Stimulated activated CD4-positive, alpha-beta T cell treated with anti-CD3 and anti-CD28 coated beads, Interleukin-2, amount 100 ng/mL, for 48 hours (primary cell): ENCODE measurements at regions not wholly inside any gene's neighbourhood (a gene's known extent, or its start where the extent isn't known, plus 50 kb on each side); places are given as distances from the start of the nearest gene placed in this dataset.
"Not testable (repeated sequence)": the region's sequence is repeated elsewhere in the genome, so short reads cannot be mapped to it uniquely, and the experiment has no call there.

Source experiments
- DNase-seq, 2 donors: peaks; one replicate each; pipeline ENCODE4 v3.0.0-alpha.2; 2020

DNA sequence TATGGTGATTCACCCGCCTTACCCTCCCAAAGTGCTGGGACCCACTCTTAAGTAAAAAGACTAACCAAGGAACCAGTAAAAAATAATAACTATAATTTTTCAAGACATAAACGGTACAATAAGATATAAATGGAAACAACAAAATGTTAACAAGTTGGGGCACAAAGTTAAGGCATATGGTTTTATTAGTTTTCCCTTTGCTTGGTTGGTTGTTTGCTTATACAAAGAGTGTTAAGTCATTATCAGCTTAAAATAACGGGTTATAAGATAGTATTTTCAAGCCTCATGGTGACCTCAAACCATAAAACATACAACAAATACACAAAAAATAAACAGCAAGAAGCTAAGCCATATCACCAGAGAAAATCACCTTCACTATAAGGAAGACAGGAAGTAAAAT is 406.1 kb downstream of the SEC23A start:
- DNase-seq = no peak

DNA sequence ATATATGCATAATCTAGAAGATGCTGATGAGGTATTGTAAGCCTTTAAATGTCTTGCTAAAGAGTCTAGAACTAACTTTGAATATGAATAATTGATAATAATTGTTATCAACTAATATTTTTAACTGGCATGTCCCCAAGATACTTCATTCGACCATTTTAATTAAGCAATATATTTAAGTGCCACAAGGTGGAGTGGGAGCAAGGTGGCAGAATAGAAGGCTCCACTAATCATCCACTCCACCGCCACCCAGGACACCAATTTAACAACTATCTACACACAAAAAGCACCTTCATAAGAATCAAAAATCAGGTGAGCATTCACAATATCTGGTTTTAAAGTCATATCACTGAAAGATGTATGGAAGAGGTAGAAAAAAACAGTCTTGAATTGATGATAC is 409.6 kb downstream of the SEC23A start:
- no peak for DNase-seq

DNA sequence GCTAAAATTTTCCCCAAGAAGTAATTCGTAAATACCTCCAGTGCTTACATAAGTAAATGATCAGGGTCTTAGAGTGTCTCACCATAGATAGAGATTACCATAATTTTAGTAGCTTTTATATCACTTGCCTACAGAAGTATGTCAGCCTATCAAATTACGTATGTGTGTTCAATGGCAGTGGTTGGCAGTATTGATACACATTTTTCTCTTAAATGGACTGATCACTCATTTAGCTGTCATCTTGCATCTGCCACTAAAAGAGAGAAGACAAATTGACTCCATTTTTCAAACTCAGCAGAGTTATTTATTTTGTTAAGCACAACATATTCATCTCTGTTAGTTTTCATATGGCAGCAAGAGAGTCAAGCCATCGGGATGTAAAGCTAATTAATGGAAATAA is 413.1 kb upstream of the CLEC14A start:
- no peak for DNase-seq

DNA sequence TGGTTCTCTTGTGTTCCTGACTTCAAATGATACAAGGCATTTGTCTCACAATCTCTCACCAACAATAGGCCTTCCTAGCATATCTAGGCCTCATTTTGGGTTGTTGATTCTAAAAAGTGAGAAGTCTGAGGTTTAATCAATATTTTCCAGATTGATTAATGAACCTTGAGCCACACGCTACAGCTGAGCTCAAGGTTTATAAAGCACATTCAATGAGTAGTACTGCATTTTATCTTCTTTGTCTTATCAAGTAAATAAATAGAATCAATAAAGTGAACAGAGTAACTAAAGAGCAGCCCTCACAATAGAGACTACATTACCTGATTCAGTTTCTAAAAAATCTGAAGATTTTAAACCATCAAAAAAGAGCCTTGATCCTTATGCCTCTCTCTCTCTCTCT is 407.5 kb upstream of the CLEC14A start:
- DNase-seq = no peak

DNA sequence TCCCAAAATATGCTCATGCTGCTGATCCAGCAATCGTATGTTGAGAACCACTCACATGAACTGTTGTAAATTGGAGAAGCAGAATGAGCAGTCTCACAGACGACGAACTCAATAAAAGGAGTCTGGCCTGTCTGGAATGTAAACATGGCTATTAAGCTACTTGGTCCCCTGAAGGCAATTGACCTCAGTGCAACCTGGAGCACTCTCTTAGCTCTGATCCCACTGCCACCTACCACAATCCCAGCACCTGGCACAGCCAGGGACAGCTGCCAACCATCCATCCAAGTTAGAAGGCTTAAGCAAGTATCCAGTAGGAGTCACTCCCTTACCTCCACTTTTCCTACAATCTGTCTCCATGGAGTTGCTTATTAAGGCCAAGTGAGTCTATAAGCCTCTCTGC is 406.9 kb upstream of the CLEC14A start:
- DNase-seq = no peak

DNA sequence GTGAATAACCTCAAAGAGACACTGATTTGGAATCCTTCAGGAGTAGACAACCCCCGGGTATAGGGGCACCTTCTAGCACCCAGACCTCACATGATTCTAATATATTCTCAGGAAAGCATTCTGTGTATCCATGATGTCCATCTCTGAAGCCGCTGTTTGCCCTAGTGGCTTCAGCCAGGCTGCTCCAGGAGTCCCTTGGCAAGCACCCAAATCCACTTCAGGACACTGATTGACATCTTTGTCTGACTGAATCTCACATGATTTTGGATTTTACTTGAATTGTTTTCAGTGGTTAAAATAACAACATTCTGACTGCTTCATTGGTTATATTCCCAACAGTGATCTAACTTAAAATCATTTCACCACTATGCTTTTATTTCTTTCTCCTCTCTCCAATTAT is 390.5 kb upstream of the CLEC14A start:
- no peak for DNase-seq

DNA sequence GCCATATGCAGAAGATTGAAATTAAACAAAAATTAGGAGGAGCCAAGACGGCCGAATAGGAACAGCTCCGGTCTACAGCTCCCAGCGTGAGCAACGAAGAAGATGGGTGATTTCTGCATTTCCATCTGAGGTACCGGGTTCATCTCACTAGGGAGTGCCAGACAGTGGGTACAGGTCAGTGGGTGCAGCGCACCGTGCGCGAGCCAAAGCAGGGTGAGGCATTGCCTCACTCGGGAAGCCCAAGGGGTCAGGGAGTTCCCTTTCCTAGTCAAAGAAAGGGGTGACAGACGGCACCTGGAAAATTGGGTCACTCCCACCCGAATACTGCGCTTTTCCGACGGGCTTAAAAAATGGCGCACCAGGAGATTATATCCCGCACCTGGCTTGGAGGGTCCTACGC is 379.0 kb upstream of the CLEC14A start:
- not testable (repeated sequence) for DNase-seq

DNA sequence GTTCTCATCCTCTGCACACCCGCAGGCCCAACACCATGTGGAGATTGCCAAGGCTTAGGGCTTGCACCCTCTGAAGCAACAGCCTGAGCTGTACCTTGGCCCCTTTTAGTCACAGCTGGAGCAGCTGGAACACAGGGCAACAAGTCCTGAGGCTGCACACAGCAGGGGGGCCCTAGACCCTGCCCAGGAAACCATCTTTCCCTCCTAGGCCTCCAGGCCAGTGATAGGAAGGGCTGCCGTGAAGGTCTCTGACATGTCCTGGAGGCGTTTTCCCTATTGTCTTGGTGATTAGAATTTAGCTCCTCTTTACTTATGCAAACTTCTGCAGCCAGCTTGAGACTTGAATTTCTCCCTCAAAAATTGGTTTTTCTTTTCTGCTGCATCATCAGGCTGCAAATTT is 373.5 kb upstream of the CLEC14A start:
- no peak for DNase-seq

DNA sequence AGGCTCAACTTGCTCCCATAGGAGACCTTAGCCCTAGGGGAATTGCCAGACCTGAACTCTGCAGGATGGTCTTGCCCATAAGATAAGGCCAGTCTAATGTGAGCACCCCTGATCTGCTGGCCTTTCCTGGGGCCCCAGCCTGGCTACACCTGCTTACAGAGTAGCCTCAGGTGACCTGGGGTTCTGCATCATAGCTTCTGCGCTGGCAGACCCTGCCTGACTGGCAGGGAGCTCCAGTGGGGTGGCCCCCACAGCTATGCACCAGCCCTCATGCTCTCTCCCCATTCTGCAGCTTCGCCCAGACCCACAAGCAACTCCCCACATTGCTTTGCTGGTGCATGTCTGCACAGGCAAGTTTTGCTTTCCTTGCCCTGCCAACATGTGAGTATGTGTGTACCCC is 371.3 kb upstream of the CLEC14A start:
- DNase-seq = no peak

DNA sequence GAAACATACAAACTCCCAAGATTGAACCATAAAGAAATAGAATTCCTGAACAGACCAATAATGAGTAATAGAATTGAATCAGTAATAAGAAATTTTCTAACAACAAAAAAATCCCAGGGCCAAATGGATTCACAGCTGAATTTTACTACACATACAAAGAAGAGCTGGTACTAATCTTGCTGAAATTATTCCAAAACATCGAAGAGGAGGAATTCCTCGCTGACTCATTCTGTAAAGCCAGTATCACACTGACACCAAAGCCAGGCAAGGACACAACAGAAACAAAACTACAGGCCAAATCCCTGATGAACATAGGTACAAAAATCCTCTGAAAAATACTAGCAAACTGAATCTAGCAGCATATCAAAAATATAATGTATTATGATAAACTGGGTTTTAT is 367.8 kb upstream of the CLEC14A start:
- DNase-seq = no peak

DNA sequence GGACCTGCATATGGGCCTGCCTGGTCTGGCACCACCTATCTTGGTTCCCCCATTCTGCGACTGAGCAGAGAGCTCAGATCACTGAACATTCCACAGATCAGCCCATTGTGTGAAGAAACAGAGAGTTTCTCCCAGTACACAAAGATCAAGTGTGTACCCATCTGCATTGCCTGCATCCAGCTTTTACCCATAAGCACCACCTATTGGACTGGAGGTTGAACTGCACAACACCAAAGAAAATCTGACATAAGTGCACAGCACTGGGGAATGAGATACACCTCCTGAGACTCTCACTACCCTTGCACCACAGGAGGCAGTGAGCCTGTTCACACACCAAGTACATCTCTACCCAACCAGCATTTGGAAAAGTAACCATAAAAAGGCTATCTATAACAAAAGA is 362.6 kb upstream of the CLEC14A start:
- no peak for DNase-seq

DNA sequence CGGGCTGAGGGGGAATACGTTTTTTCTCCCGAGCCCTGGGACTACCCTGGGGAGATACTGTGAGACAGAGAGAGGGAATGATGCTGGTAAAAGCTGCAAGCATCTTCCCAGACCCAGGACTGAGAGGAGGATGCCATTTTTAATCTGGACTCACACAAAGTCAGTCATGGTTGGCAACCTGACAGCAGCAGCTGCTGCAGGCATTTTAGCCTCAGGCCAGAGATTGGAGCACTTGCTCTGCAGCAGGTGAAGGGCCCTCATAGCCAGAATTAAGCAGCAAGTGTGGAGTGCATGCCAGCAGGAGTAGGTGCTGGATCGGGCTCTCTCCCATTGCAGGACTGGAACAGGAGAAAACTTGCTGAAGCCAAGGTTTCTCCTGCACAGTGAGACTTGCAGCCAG is 361.1 kb upstream of the CLEC14A start:
- no peak for DNase-seq

DNA sequence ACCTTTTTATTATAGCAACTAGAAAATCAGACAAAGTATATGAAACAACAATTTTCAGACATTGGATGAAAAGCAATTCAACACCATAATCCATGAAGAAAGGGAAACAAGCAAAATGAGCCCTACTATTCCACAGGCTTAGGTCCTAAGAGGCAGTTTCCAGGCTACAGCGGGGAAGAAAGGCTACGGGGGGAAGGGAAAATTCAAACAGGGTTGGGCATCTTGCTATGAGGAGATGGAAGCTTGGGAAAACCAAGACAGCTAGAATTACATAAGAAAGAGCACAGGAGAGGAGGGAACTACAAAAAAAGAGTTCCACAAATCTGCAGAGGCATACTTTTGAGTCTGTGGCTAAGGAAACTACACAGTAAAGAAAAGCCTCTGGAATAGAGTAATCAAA is 356.0 kb upstream of the CLEC14A start:
- DNase-seq = no peak

DNA sequence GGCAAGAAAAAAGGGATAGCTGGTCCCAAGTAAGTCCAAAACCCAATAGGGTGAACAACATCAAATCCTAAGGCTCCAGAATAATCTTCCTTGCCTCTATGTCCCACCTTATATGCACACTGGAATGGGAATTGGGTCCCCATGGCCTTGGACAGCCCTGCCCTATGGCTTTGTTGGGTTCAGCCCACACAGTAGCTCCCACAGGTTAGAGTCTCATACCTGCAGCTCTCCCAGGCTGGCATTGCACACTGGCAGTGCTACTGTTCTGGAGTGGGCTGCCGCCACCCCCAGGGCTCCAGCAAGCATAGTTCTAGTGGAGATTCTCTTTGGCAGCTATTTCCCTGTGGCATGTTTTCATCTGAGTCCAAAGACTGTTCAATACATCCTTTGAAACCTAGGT is 352.4 kb upstream of the CLEC14A start:
- no peak for DNase-seq

DNA sequence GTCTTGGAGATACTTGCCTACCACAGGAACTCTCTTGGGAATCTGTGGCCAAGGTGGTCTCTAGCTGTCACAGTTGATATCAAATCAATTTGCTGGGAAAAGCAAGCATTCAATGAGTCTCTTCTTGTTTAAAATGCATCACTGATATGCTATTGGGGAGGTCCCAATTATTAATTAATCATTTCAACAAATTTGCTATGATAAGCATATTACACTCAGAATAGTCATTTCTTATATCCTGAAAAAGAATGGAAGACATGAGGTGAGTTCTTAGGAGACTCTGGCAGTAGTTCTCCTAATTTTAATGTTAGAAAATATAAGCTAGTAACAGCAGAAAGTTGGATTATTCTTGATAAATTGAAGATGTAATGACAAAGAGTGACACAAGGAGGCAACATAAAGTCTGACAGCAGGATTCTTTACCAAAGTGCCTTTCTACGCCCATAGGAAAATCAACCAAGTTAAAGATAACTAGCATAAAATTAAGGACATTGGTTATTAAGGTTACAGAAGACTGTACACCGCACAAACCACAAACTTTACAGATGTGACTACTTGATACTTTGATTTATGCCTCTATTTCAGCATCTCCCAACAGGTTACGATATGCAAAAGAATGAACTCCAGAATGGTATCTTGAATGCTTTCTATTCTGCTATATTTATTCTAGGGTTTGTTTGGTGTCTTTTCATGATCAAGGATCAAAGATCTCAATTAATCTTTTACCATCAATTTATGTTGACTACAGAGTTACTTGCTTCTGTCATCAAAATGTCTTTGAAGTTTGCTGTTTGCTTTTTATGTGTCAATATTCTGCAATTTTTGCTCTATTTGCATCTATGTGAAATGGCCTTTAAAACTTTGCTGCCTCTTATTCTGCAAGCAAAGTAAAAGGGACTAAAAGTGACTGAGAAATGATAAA is 349.6 kb upstream of the CLEC14A start:
- no peak for DNase-seq

DNA sequence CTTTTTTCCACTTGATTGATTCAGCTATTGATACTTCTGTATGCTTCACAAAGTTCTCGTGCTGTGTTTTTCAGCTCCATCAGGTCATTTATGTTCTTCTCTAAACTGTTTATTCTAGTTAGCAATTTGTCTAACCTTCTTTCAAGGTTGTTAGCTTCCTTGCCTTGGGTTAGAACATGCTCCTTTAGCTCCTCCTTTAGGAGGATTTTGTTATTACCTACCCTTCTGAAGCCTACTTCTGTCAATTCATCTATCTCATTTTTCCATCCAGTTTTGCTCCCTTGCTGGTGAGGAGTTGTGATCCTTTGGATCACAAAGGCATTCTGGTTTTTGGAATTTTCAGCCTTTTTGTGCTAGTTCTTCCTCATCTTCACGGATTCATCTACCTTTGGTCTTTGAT is 344.7 kb upstream of the CLEC14A start:
- DNase-seq = not testable (repeated sequence)

DNA sequence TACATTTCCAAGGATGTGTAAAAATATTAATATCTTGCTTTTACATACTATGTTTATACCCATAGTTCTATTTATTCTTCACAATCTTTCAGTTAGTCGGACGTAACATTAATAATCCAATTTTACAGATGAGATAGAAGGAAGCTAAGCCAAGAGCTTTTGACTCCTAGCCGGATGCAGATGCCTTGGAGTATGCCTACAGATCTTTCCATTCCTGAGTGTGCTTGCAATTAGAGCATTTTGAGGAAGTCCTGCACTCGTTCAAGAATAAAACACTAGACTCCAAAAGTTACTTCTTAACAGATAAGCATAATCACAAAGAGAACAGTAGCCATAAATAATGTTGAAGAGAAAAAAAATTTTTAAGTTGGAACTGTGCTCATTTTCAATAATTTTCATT is 337.6 kb upstream of the CLEC14A start:
- DNase-seq = no peak

DNA sequence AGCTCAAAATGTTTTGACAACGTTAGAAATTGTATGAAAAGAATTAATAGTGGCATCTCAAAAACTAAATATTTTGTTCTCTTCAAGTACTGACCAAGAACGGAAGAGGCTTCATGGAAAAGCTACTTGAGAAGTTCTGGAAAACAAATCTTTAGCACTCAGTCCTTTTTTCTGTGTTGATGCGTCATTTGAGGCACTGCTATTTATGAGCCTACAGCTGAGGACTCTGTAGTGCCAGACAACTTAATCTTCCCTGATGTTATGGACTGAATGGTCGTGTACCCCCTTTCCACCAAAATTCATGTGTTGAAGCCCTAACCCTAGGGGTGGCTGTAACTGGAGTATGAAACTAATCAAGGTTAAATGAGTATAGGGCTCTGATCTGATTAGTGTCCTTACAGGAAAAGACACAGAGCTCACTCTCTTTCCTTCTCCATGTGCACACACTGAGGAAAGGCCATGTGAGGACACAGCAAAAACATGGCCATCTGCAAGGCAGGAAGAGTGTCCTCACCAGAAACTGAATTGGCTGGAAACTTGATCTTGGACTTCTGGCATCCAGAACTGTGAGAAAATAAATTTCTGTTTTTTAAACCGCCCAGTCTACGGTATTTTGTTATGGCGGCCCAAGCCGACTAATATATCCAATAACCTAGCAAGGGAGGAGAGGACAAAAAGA is 337.0 kb upstream of the CLEC14A start:
- no peak for DNase-seq

DNA sequence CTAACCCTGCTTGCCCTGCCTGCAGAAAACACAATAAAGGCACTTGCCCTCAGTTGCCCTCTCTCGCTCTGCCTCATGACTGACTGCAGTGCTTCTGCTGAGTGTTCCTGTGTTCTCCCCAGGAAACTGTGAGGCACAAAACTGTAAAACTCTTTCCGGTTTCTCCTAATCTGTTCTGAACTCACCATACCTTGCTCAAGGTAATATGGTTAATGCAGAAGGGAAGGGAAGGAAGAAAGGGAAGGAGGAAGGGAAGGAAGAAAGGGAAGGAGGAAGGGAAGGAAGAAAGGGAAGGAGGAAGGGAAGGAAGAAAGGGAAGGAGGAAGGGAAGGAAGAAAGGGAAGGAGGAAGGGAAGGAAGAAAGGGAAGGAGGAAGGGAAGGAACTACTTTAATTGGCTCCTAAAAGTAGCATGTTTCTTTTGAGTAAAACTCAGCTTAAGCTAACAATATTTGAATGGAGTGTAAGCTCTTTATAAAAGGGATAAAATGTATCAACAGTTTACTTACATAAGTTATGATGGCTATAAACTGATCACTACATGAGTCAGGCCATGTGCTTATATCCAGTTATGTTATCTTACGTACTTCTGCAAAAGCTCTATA is 334.0 kb upstream of the CLEC14A start:
- no peak for DNase-seq

DNA sequence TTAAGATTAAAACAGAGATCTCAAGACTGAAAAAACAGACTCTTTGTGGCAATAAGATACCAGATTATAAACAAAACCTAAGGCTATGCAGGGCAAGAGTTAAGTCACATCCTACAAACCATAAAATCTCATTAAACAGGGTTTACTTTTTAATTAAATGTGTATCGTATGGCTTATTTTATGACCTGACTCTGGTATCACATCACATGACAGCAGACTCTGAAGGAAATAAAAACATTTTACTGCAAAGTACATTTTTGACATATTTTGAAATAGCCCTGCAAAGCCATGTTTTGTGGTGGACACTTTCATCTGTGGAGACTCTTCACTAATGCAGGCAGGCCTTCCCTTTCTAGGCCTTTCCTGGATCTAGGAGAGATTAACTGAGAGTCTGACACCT is 327.6 kb upstream of the CLEC14A start:
- no peak for DNase-seq

DNA sequence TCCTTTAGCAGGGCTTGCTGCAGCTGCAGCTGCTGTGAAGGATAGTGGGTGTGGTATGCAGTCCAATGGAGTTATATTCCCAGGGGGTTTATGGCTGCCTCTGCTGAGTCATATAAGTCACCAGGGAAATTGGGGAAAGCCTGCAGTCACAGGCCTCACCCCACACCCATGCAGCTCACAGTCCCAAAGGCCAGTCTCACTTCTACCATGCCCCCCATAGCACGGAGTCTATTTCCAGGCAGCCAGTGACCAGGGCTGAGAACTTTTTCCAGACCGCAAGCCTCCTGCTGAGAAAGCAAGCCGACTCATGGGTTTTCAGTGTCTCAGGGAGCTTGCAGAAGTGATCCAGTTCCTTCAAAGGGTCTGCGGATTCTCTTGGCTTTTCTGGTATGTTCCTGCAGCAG is 322.4 kb upstream of the CLEC14A start:
- DNase-seq = no peak

DNA sequence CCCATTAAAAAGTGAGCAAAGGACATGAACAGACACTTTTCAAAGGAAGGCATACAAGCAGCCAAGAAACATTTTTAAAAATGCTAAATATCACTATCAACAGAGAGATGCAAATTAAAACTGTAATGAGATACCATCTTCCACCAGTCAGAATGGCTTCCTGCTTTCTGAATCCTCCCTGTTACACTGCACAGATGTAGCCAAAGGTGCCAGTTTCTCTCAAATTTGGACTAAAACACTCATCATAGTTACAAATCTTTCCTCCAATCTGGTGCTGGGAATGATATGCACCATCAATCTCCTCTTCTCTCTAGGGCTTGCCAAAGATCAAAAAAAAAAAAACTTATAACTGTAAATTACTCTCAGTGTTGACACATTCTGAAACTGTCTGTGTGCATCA is 311.8 kb upstream of the CLEC14A start:
- DNase-seq = no peak

DNA sequence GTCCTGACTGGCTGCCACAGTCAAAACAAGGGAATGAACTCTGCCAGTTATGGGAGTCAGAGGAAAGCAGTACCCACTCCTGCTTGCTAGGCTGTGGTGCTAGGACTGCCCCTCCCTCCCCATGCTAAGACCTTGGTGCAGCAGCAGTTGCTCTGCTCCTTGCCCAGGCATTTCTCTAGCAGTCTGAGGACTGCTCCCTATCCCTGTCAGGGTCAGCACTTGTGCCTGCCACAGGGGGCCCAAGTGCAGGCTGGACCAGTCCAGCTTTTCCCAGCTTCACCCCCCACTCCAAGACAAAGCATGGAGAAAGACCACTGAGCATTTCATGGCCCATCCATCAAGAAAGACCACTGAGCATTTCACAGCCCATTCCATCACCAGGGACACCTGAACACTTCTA is 305.8 kb upstream of the CLEC14A start:
- DNase-seq = no peak

DNA sequence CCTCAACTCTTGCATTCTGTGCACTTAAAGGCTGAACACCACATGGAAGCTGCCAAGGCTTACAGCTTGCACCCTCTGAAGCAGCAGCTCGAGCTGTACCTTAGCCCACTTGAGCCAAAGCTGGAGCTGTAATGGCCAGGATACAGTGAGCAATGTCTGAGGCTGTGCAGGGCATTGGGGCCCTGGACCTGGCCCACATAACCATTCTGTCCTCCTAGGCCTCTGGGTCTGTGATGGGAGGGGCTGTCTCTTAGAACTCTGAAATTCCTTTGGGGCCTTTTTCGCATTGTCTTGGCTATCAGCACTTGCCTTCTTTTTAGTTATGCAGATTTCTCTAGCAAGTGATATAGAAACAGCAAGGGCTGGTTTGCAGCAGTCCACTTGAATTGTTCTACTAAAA is 303.8 kb upstream of the CLEC14A start:
- no peak for DNase-seq
